GM12875 (cell line): ENCODE measurements at regions not wholly inside any gene's neighbourhood (a gene's known extent, or its start where the extent isn't known, plus 50 kb on each side); places are given as distances from the start of the nearest gene placed in this dataset.
"Not testable (repeated sequence)": the region's sequence is repeated elsewhere in the genome, so short reads cannot be mapped to it uniquely, and the experiment has no call there.

ENCODE experiments used
- H3K4me3 ChIP-seq: one replicate; pipeline ENCODE4 v1.5.1; 2011; ENCODE audit warnings: low read depth, low read length, control low read depth
- CTCF ChIP-seq: IDR thresholded peaks from 2 replicates; pipeline ENCODE4 v1.5.1; 2011; ENCODE audit warnings: low read depth, mild to moderate bottlenecking, control low read depth, inconsistent platforms, low read length, moderate library complexity, borderline replicate concordance; ENCODE audit not compliant: insufficient read depth

- no peak overlapping the region for H3K4me3 ChIP-seq
- TF ChIP-seq CTCF: no peak
These were observed 82.0 kb upstream of the CASZ1 start for GRCh38 chr1:10878469-10878868.

- no peak overlapping the region for H3K4me3 ChIP-seq
- TF ChIP-seq CTCF: no peak
These were observed 83.6 kb upstream of the CASZ1 start for GRCh38 chr1:10880063-10880462.

GRCh38 chr1:10881046-10881445 is 84.6 kb upstream of the CASZ1 start:
- no peak for TF ChIP-seq CTCF
- H3K4me3 ChIP-seq: no peak overlapping the region

- no peak overlapping the region for H3K4me3 ChIP-seq
- TF ChIP-seq CTCF: no peak
These were observed 85.6 kb upstream of the CASZ1 start for GRCh38 chr1:10882069-10882468.

DNA sequence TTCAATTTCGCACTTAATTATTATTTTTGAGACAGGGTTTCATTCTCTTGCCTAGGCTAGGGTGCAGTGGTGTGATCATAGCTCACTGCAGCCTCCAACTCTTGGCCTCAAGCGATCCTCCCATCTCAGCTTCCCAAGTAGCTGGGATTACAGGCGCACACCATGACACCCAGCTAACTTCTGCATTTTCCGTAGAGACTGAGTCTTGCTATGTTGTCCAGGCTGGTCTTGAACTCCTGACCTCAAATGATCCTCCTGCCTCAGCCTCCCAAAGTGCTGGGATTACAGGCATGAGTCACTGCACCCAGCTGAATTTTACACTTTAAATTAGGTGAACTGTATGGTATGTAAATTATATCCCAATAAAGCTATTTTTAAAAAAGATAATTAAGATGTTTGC is 90.6 kb upstream of the CASZ1 start:
- not testable (repeated sequence) for H3K4me3 ChIP-seq

DNA sequence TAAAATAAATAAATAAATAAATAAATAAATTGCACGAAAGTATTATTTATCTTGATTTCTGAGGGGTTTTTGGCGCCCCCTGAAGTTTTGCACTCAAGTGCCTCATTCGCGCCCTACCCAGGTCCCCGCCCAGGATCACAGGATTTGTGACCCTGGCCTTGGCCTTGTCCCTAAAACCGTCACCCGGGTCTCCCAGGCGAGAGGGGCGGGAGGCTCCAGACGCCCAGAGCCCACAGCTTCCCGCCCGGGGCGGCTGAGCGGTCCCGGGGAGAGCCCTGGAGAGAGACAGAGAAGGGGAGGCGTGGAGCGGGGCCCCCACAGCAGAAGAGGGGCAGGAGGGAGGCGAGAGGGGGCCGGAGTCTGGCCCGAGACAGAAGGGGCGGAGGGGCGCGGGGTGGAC is 91.8 kb upstream of the CASZ1 start:
- TF ChIP-seq CTCF: no peak
- no peak overlapping the region for H3K4me3 ChIP-seq

DNA sequence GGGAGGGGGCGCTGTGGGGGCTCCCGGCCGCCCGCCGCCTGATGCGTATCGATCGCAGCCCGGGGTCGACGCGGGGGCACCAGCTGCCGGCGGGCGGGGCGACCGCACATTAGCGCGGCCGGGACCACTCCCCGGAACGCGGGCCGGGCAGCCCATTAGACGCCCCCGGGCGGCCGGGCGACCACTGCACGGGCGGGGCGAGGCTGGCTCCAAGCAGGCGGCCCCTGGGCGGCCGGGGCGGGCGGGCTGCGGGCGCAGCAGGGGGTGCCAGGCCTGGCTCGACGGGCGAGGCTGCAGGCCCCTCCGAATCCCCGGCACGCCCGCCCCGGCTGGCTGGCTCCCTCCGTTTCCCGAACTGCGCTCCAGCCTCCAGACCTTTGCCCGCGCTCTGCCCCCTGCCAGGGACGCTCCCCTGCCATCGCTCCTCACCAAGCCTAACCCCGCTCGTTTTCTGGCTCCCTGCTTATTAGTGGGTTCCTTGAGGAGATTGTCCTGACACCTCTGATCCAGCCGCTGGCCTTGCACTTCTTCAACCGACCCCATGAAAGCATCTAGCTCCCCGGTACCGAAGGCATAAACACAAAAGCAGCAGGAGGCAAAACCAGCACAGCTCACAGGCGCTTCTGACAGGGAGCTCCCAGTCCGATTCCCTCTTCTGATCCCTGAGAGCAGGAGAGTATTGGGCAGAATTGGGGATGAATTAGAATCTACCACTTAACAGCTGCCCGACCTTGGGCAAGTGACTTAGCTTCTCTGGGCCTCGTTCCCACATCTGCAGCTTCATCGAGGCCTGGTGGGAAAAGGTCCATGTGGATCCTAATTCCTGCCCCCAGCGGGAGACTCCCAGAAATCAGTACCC is 92.6 kb upstream of the CASZ1 start:
- TF ChIP-seq CTCF: no peak
- no peak overlapping the region for H3K4me3 ChIP-seq
